ENCODE measurements at regions not wholly inside any gene's neighbourhood (a gene's known extent, or its start where the extent isn't known, plus 50 kb on each side); places are given as distances from the start of the nearest gene placed in this dataset.

- ChIA-PET CTCF (interaction anchor here (1.1 kb wide), 1 partner anchor 167 kb away, joined by 4 read pairs; no protein-coding TSS in a partner anchor), POLR2A (no interaction called here)
- BruUV-seq (replicated peaks) = no TSS peak
These were observed 57.5 kb upstream of the TMCC3 start for GRCh38 chr12:94707892-94708291.

More at GRCh38 chr12:94707892-94708291, 57.5 kb upstream of the TMCC3 start:
- RAD21 ChIA-PET (ENCODE audit: low non-redundant PET in 1 of 2, low total read pairs in 2 of 2, uncharacterized antibody in 2 of 2, unreplicated experiment in 2 of 2) = no interaction called here
- H3K36me3 ChIP-seq (ENCODE audit: control insufficient read depth in 1 of 2, insufficient read depth in 2 of 2, low read length in 2 of 2) = no peaks in the 10 kb centered on the region
- no peak overlapping the region for H3K9ac ChIP-seq (ENCODE audit: low read length)
- intact Hi-C loops (cut with micrococcal nuclease) = no loop called here
- TF ChIP-seq MAX (IDR thresholded peaks at IDR 0.05) (no peak), EZH2phosphoT487 (IDR thresholded peaks at IDR 0.05; ENCODE audit: borderline replicate concordance) (no peak), POLR2A (IDR thresholded peaks at IDR 0.05; ENCODE audit: borderline replicate concordance, extremely low read depth, insufficient read depth, insufficient read length) (no peak), CTCF (IDR thresholded peaks at IDR 0.05 in 2 of 3, conservative IDR thresholded peaks at IDR 0.05 in 1 of 3; ENCODE audit: borderline replicate concordance in 1 of 3, insufficient read depth in 1 of 3, low read depth in 2 of 3, low read length in 2 of 3) (no peak), TCF7L2 (IDR thresholded peaks at IDR 0.05; ENCODE audit: borderline replicate concordance, extremely low read depth, insufficient read depth, insufficient read length) (no peak), SP1 (IDR thresholded peaks at IDR 0.05; ENCODE audit: low read depth) (no peak), ZBTB33 (IDR thresholded peaks at IDR 0.05; ENCODE audit: extremely low read depth, insufficient replicate concordance, low read length) (no peak), SRF (IDR thresholded peaks at IDR 0.05; ENCODE audit: low read depth) (no peak), ATF3 (IDR thresholded peaks at IDR 0.05) (no peak), ZNF274 (IDR thresholded peaks at IDR 0.05; ENCODE audit: low read depth, low read length) (no peak), EZH2 (IDR thresholded peaks at IDR 0.05) (no peak), ELF1 (IDR thresholded peaks at IDR 0.05; ENCODE audit: borderline replicate concordance, low read depth) (no peak), FOSL1 (IDR thresholded peaks at IDR 0.05; ENCODE audit: low read depth) (no peak), RAD21 (IDR thresholded peaks at IDR 0.05; ENCODE audit: low read depth) (no peak), JUND (IDR thresholded peaks at IDR 0.05) (no peak)
- TF ChIP-seq, protein P1, sequence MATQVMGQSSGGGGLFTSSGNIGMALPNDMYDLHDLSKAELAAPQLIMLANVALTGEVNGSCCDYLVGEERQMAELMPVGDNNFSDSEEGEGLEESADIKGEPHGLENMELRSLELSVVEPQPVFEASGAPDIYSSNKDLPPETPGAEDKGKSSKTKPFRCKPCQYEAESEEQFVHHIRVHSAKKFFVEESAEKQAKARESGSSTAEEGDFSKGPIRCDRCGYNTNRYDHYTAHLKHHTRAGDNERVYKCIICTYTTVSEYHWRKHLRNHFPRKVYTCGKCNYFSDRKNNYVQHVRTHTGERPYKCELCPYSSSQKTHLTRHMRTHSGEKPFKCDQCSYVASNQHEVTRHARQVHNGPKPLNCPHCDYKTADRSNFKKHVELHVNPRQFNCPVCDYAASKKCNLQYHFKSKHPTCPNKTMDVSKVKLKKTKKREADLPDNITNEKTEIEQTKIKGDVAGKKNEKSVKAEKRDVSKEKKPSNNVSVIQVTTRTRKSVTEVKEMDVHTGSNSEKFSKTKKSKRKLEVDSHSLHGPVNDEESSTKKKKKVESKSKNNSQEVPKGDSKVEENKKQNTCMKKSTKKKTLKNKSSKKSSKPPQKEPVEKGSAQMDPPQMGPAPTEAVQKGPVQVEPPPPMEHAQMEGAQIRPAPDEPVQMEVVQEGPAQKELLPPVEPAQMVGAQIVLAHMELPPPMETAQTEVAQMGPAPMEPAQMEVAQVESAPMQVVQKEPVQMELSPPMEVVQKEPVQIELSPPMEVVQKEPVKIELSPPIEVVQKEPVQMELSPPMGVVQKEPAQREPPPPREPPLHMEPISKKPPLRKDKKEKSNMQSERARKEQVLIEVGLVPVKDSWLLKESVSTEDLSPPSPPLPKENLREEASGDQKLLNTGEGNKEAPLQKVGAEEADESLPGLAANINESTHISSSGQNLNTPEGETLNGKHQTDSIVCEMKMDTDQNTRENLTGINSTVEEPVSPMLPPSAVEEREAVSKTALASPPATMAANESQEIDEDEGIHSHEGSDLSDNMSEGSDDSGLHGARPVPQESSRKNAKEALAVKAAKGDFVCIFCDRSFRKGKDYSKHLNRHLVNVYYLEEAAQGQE (IDR thresholded peaks at IDR 0.05; ENCODE audit: low read depth) = no peak
- no peak overlapping the region for H3K4me3 ChIP-seq (replicated peaks in 1 of 2; ENCODE audit: low read depth in 1 of 2, low read length in 2 of 2)
- H3K9me2 ChIP-seq (ENCODE audit: insufficient read depth) = no peaks in the 10 kb centered on the region
- ATAC-seq (no peak), DNase-seq (ENCODE audit: low read depth, low spot score) (no peak)
- no peaks in the 10 kb centered on the region for H4K20me1 ChIP-seq (ENCODE audit: insufficient read depth)
- H3K27ac ChIP-seq (ENCODE audit: low read depth, low read length) = no peak overlapping the region
- H3K27me3 ChIP-seq (ENCODE audit: insufficient read depth, low read length) = no peaks in the 10 kb centered on the region
- no peak overlapping the region for H2AFZ ChIP-seq (ENCODE audit: low read depth, low read length, poor library complexity, severe bottlenecking)
- no peaks in the 10 kb centered on the region for H3K9me3 ChIP-seq (ENCODE audit: control insufficient read depth in 1 of 2, insufficient read depth in 1 of 2, low read depth in 1 of 2, low read length in 2 of 2)
- H3K79me2 ChIP-seq (ENCODE audit: insufficient read depth, low read length) = no peaks in the 10 kb centered on the region
- no peaks in the 10 kb centered on the region for H3K4me1 ChIP-seq (ENCODE audit: control insufficient read depth in 1 of 2, insufficient read depth in 2 of 2, low read length in 2 of 2)
- H3K4me2 ChIP-seq (ENCODE audit: low read length) = no peak overlapping the region

All from HCT116 (cell line).